ENCODE measurements at regions not wholly inside any gene's neighbourhood (a gene's known extent, or its start where the extent isn't known, plus 50 kb on each side); places are given as distances from the start of the nearest gene placed in this dataset.

- TF ChIP-seq, protein P1, sequence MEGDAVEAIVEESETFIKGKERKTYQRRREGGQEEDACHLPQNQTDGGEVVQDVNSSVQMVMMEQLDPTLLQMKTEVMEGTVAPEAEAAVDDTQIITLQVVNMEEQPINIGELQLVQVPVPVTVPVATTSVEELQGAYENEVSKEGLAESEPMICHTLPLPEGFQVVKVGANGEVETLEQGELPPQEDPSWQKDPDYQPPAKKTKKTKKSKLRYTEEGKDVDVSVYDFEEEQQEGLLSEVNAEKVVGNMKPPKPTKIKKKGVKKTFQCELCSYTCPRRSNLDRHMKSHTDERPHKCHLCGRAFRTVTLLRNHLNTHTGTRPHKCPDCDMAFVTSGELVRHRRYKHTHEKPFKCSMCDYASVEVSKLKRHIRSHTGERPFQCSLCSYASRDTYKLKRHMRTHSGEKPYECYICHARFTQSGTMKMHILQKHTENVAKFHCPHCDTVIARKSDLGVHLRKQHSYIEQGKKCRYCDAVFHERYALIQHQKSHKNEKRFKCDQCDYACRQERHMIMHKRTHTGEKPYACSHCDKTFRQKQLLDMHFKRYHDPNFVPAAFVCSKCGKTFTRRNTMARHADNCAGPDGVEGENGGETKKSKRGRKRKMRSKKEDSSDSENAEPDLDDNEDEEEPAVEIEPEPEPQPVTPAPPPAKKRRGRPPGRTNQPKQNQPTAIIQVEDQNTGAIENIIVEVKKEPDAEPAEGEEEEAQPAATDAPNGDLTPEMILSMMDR (conservative IDR thresholded peaks at IDR 0.05), result no peak
- H2BK20ac ChIP-seq (ENCODE audit: low read depth, low read length, poor library complexity, severe bottlenecking), result no peak overlapping the region
- no peak overlapping the region for H3K14ac ChIP-seq (ENCODE audit: insufficient read depth, low read length)
- no peaks in the 10 kb centered on the region for H3K9me3 ChIP-seq (ENCODE audit: control insufficient read depth, low read depth, low read length)
- H3K18ac ChIP-seq (ENCODE audit: insufficient read length, low read depth, low read length), result no peak overlapping the region
- no peak overlapping the region for H4K8ac ChIP-seq (replicated peaks; ENCODE audit: insufficient read length, low read depth, low read length)
- no peak overlapping the region for H3K9ac ChIP-seq (ENCODE audit: extremely low read depth, insufficient read length, low read length)
- no peak overlapping the region for H3K27ac ChIP-seq (ENCODE audit: insufficient read length, low read depth, low read length)
- no peak overlapping the region for H3K4ac ChIP-seq (ENCODE audit: low read depth, low read length)
- no peak for DNase-seq
- H3K79me1 ChIP-seq (ENCODE audit: insufficient read depth, low read depth, low read length, poor library complexity, severe bottlenecking), result no peaks in the 10 kb centered on the region
- H2AFZ ChIP-seq (ENCODE audit: low read length), result no peak overlapping the region
- Mint-ChIP-seq H3K27ac (no peak overlapping the region; a peak in 1 of 7 replicates), H3K4me1 (peaks cover 7 to 8% of the 10 kb centered on the region in 2 experiments), H3K9me3 (peaks cover 0 to 4% of the 10 kb centered on the region in 2 experiments; a peak in 2 of 5 replicates), H3K36me3 (ENCODE audit: insufficient read depth in 1 of 3, low read depth in 3 of 3) (no peaks in the 10 kb centered on the region), H3K4me3 (no peak overlapping the region), H3K27me3 (ENCODE audit: low read depth) (no peaks in the 10 kb centered on the region)
- no peak overlapping the region for H4K5ac ChIP-seq (ENCODE audit: insufficient read length, low read depth, low read length)
- H3K23me2 ChIP-seq (ENCODE audit: insufficient read length, low read depth, low read length, poor library complexity, severe bottlenecking), result no peaks in the 10 kb centered on the region
- no peak overlapping the region for H3K23ac ChIP-seq (ENCODE audit: insufficient read length, low read depth, low read length)
- no peaks in the 10 kb centered on the region for H3K4me1 ChIP-seq (ENCODE audit: insufficient read depth, low read length)
- H2BK12ac ChIP-seq (ENCODE audit: insufficient read length, low read depth, low read length), result no peak overlapping the region
- no peak overlapping the region for H2BK15ac ChIP-seq (ENCODE audit: low read depth, low read length)
- WGBS (ENCODE audit: extremely low coverage, insufficient read length, low lambda C conversion rate), result no CpG with 5 or more reads among the region's 2 CpGs
- no peak overlapping the region for H3K4me2 ChIP-seq (ENCODE audit: insufficient read depth, insufficient read length, low read length)
- no peak overlapping the region for H2BK5ac ChIP-seq (ENCODE audit: insufficient read length, low read length)
- H3K56ac ChIP-seq (ENCODE audit: insufficient read length, low read depth, low read length), result no peak overlapping the region
- no peaks in the 10 kb centered on the region for H4K20me1 ChIP-seq (ENCODE audit: control insufficient read depth, insufficient read depth, insufficient read length)
- H4K91ac ChIP-seq (ENCODE audit: insufficient read length, low read depth, low read length), result no peak overlapping the region
- no peak overlapping the region for H2BK120ac ChIP-seq (ENCODE audit: low read depth, low read length, poor library complexity, severe bottlenecking)
- H3T11ph ChIP-seq (ENCODE audit: low read length), result no peak overlapping the region
- no peaks in the 10 kb centered on the region for H3K79me2 ChIP-seq (ENCODE audit: insufficient read depth, low read length)
- no peak overlapping the region for H2AK5ac ChIP-seq (ENCODE audit: insufficient read length, low read length)
- H3K27me3 ChIP-seq (ENCODE audit: insufficient read depth, low read length), result no peaks in the 10 kb centered on the region
These were observed 290.7 kb downstream of the VPS13C start for GRCh38 chr15:61769557-61769956.
